ENCODE measurements at regions not wholly inside any gene's neighbourhood (a gene's known extent, or its start where the extent isn't known, plus 50 kb on each side); places are given as distances from the start of the nearest gene placed in this dataset.

DNA sequence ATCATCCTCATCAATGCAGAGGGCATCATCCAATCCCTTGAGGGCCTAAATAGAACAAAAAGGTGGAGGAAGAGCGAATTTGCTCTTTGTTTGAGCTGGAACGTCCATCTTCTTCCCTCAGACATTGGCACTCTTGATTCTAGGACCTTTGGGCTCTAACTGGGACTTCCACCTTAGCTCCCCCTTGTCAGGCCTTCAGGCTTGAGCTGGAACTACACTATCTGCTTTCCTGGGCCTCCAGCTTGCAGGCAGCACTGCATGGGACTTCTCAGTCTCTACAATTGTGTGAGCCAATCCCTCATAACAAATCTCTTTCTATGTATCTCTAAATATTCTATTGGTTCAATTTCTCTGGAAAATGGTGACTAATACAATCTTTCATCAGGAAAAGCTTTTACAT, 155.4 kb downstream of the MCHR2 start:
- TF ChIP-seq, protein P1, sequence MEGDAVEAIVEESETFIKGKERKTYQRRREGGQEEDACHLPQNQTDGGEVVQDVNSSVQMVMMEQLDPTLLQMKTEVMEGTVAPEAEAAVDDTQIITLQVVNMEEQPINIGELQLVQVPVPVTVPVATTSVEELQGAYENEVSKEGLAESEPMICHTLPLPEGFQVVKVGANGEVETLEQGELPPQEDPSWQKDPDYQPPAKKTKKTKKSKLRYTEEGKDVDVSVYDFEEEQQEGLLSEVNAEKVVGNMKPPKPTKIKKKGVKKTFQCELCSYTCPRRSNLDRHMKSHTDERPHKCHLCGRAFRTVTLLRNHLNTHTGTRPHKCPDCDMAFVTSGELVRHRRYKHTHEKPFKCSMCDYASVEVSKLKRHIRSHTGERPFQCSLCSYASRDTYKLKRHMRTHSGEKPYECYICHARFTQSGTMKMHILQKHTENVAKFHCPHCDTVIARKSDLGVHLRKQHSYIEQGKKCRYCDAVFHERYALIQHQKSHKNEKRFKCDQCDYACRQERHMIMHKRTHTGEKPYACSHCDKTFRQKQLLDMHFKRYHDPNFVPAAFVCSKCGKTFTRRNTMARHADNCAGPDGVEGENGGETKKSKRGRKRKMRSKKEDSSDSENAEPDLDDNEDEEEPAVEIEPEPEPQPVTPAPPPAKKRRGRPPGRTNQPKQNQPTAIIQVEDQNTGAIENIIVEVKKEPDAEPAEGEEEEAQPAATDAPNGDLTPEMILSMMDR (IDR thresholded peaks at IDR 0.05; ENCODE audit: low read depth, low read length), result no peak
- DNase-seq (ENCODE audit: extremely low read depth, low read depth), result no peak

DNA sequence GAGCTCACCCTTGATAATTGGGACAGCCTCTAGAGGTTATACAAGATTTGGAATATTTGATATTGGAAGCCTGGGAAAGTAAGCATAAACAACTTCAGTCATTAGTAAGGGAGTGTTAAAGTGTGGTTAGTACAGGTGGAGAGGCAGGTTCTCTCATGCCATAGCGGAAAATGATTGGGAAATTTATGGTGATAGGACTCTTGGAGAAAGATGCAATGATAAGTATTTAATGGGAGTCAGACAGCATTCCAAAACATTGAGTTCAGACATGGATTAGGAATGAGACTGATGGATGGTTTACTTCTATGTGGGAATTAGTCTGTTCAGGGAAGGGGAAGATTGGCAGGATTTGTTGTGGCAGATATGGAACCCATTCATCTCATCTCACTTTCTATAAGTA, 152.7 kb downstream of the MCHR2 start:
- no peak for DNase-seq (ENCODE audit: extremely low read depth, low read depth)
- TF ChIP-seq, protein P1 (IDR thresholded peaks at IDR 0.05; ENCODE audit: low read depth, low read length), result no peak

DNA sequence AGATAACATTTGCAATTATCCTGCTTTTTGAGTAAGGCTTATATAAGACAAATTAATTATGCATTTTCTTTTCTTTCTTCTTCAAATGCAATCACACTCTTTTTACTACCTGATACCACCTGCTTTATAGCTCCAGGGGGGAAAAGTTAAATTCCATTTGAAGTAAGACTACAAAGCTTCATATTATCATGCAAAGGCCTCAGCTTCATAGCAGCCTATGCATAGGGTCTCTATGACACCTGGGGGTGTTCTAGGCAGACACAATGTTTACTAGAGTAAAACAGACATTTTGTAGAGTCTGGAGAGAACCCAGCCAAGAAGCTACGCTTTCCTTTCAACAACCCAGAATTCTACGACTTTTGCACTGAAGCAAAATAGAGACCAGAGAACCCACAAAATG, 148.0 kb downstream of the MCHR2 start:
- DNase-seq (ENCODE audit: extremely low read depth, low read depth), result no peak
- TF ChIP-seq, protein P1 (IDR thresholded peaks at IDR 0.05; ENCODE audit: low read depth, low read length), result no peak

DNA sequence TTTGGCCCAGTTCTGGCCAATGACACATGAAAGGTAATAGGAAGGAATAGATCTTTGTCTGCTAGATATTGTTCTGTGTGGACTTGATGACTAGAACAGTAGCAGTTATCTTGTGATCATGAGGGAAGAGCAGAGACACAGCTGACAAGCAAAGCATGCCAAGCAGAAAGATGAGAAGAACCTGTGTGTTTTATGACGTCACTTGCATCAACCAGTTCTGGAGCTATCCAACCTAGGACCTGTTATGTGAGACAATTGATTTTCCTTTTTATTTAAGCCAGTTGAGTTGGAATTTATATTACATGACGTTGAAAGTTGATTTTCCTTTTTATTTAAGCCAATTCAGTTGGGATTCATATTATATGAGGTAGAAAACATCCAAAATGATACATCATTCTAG, 143.2 kb downstream of the MCHR2 start:
- TF ChIP-seq, protein P1 (IDR thresholded peaks at IDR 0.05; ENCODE audit: low read depth, low read length), result no peak
- DNase-seq (ENCODE audit: extremely low read depth, low read depth), result no peak

DNA sequence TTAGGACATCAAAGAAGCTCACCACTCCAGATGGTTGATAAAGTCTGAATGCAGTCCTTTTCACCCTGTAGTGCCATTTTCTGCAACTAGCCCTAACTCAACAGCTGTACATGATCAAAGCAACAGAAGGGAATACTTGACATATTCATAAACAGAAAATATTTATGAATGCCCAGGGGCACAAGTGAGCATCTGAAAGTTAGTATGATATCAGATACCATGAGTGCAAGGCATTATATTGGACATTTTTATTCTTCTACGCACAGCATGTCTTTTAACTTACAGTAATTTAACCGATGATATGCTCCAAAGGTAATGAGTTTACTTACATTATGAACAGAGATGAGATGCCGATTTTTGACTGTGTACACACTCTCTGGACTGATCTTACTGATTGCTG, 142.0 kb downstream of the MCHR2 start:
- TF ChIP-seq, protein P1 (IDR thresholded peaks at IDR 0.05; ENCODE audit: low read depth, low read length), result no peak
- no peak for DNase-seq (ENCODE audit: extremely low read depth, low read depth)

DNA sequence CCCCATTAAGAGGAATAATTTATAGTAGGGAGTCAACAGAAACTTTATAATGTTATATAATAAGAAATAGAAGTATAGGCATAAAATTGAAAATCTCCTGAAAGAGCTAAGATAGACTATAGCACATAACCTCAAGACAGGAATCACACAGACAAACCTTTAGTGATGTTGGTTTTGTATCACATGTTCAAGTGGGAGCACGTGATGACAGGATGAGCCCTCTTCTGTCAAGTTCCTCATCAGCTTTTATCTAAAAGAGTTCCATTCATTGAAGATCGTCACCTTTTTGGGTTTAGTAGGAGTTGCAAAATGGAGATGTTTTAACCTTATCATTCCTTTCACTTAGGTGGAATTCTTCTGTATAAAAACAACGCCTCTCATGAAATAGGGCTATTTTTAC, 127.0 kb downstream of the MCHR2 start:
- DNase-seq (ENCODE audit: extremely low read depth, low read depth), result no peak
- TF ChIP-seq, protein P1 (IDR thresholded peaks at IDR 0.05; ENCODE audit: low read depth, low read length), result no peak

DNA sequence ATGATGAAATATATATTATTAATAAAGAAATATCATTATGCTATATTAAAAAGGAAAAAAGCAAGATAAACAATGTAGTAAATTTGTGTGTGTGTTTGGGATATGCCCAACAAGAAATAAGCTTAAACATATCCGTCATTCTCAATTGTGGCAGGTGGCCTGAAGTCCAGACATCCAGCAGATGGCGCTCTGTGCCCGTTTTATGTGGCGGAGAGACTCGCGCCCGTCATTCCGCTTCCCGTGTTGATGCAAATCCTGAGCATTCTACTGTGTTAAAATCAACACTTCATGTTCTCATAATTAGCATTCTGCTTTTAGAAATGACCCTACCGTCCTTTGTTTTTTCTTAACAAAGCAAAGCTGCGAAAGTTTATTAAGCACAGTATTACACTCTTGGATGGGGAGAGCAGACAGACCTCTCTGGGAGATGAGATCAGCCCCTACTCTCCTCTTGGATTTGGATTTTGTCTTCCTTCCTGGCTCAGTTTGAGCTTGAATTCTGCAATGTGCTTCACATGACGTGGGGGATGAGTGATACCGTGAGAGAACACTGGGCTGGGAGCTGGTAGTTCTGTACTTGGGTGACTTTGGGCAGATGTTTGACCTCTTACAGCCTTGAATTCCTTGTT, 125.8 kb downstream of the MCHR2 start:
- DNase-seq (ENCODE audit: extremely low read depth, low read depth), result peak; percentile 15
- TF ChIP-seq, protein P1 (IDR thresholded peaks at IDR 0.05; ENCODE audit: low read depth, low read length), result peak; percentile 81

All from AG09319 (cell line).